ENCODE measurements at regions not wholly inside any gene's neighbourhood (a gene's known extent, or its start where the extent isn't known, plus 50 kb on each side); places are given as distances from the start of the nearest gene placed in this dataset.
A peak's percentile ranks its signal among the peaks of the same experiment; 100 is the strongest.
"Not testable (repeated sequence)": the region's sequence is repeated elsewhere in the genome, so short reads cannot be mapped to it uniquely, and the experiment has no call there.

- DNase-seq (ENCODE audit: low spot score) = no peak
Observed at GRCh38 chr5:99314721-99315120, 385.9 kb upstream of the CHD1 start.

GRCh38 chr5:99308131-99308530, 379.3 kb upstream of the CHD1 start:
- no peak for DNase-seq (ENCODE audit: low spot score)

DNA sequence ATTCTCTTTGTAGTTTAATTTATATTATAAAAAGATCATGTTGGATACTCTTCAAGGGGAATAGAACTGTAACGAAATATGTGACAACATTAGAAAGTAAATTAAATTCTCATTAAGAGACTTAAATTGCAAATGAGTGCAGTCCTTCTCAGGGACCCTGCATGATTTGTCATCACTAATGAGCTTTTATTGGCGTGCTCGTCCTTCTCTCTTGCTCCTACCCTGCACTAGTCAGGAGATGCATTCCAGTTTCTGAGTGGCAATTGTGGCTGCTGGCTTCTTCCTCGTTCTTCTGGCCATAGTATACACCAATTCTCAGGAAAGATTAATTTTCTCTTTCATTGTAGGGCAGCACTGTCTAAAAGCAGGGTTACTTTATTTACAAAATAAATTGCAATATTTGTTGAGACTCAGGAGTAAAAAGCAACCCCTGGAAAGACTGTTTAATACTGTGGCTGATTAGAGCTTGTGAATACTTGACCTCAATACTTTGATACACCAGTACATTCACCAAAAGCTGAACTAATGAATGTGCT, 376.3 kb upstream of the CHD1 start:
- no peak for DNase-seq (ENCODE audit: low spot score)

- no peak for DNase-seq (ENCODE audit: low spot score)
Observed at GRCh38 chr5:99285606-99286005, 356.8 kb upstream of the CHD1 start.

- no peak for DNase-seq (ENCODE audit: low spot score)
Observed at GRCh38 chr5:99275128-99275527, 346.3 kb upstream of the CHD1 start.

DNA sequence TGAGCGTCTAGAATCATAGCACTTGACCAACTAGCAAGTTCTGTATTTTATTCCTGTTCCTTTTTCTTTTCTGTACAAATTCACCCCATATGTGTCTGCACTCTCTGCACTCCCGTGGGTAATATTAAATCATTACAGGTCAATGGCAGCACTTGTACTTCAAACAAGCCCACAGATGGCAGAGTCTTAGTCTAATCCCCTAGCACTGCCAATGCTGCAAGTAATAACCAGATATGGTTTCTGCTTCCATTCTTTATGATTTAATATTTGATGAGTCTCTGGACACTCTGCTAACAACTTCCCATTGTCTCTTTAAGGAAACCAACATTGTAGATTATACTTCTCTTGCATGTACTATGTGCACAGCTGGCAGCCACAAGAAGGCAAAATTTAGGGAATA, 343.8 kb upstream of the CHD1 start:
- no peak for DNase-seq (ENCODE audit: low spot score)

DNA sequence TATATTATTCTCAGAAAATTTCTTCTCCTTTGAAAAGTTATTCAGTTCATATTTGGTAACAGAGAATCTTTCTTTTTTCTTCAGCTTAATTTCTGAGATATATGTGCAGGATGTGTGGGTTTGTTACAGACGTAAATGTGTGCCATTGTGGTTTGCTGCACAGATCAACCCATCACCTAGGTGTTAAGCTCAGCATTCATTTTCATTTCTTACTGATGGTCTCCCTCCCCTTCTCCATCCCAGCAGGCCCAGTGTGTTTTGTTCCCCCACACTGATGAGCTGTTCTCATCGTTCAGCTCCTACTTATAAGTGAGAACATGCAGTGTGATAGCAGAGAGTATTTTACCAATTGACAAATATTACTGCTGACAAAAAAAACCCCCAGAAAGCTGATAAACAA, 330.0 kb upstream of the CHD1 start:
- DNase-seq (ENCODE audit: low spot score) = no peak

DNA sequence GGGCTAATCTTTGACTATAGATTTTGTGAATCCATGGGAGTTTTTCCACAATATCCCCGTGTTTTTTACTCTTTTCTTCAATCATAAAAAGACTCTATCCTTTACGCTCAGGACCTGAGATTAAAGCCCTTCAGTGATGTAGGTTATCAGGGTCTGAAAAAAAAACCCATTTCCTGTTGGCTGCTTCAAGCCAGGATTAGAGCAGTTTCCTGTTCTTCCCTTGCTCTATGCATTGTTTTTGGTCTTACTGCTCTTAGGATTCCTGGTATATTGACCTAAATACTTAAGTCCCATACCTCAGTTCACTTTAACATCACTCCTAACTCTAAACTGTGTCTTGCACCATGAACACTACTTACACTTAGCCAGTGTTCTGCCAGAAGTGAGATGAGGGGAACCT, 319.3 kb upstream of the CHD1 start:
- DNase-seq (ENCODE audit: low spot score) = no peak

DNA sequence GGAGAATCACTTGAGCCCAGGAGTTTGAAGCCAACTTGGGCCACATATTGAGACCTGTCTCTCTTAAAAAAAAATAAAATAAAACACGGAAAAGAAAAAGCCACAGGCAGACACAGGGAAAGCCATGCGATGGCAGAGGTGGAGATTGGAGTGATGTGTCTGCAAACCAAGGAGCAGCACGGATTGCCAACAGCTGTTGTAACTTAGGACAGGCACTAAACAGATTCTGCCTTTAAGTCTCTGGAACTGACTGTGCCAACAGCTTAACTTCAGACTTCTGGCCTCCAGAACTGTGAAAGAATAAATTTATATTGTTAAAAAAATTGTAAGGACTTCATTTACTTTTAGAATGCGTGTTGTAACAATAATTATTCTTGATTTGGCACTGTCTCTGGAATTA, 318.5 kb upstream of the CHD1 start:
- no peak for DNase-seq (ENCODE audit: low spot score)

DNA sequence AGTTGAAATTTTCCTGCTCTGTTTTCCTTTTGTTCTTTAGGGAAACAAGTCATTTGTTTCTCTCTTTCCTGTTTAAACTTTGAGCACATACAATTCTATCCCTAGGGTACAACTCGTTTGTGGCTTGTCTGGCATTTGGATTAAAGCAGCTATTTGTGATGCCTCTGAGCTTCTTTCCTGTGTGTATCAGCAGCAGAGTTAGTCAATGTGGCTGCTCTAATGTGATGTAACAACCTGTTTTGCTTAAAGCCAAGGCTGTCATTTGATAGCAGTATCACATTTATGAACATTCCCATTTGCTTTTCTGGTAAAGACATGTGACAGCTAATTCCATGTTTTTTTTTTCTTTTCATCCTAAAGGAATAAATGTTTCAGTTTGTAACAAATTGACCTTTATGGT, 314.3 kb upstream of the CHD1 start:
- no peak for DNase-seq (ENCODE audit: low spot score)

GRCh38 chr5:99239826-99240360, 311.1 kb upstream of the CHD1 start:
- DNase-seq (ENCODE audit: low spot score) = no peak

- DNase-seq (ENCODE audit: low spot score) = peak; percentile 52
Observed at GRCh38 chr5:99191206-99191745, 262.5 kb upstream of the CHD1 start.

GRCh38 chr5:99187611-99188010, 258.8 kb upstream of the CHD1 start:
- no peak for DNase-seq (ENCODE audit: low spot score)

- DNase-seq (ENCODE audit: low spot score) = no peak
Observed at GRCh38 chr5:99179206-99179605, 250.4 kb upstream of the CHD1 start.

DNA sequence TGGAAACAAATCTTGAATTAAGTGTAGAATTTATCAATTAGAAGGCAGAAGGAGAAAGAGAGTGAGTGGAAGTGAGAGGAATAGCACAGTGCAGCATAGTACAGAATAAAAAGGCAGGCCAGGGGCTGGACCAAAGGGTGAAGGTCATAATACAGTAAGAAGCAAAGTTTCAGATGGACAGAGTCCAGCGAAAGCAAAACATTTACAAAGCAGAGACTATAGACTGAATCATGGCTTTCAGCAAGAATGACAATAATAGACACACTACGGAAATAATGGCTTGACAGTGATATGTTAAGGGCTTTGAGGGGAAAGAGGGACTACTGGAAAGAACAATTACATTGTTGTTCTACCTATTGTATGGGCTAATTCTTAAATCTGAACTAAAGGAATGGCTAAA, 249.0 kb upstream of the CHD1 start:
- no peak for DNase-seq (ENCODE audit: low spot score)

GRCh38 chr5:99176186-99176585, 247.4 kb upstream of the CHD1 start:
- no peak for DNase-seq (ENCODE audit: low spot score)

DNA sequence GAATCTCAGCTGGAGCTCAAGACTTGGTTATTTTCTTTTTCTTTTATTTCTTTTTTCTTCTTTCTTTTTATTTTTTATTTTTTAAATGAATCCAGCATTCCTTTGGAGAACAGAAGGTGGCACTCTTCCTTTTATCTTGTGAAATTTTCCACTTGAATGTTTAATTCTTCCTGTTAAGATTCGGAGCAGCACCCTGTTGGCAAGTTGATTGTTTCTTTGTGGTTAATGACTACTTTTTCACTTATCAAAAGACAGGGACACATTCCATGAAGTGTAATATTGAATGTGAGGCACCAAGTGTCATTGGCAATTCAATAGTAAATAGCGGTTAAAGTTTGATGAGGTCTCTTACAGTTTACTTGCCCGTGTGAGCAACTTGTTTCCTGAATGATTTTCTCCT, 240.5 kb upstream of the CHD1 start:
- DNase-seq (ENCODE audit: low spot score) = peak; percentile 58

DNA sequence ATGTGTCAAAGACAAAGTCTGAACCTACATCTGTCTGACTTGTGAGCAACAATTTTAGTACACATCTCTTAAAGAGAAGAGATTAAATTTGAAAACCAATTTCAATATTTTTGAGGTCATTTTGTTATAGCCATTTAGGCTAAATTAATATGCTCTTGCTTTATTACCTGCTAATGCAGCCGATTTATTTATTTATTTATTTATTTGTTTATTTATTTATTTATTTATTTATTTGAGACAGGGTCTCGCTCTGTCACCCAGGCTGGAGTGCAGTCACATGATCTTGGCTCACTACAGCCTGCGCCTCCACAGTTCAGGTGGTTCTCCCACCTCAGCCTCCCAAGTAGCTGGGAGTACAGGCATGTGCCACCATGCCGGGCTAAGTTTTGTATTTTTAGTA, 232.7 kb upstream of the CHD1 start:
- not testable (repeated sequence) for DNase-seq (ENCODE audit: low spot score)

DNA sequence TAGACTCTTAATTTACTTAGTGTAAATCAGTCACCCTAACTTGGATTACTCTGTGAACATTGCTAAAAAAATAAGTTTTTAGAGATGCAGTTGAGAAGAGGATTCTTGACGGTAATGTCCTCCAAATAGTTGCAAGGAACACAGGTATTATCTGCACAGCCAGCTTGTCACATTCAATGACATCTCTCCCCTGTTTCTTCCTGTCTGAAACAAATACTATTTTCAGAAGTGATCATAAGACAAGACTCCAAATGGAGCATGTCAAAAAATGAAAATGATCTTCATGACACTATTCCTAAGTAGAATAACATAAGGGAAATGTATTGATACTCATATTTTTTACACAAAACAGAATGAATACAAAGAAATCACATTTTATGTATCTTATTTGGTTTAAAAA, 227.9 kb upstream of the CHD1 start:
- no peak for DNase-seq (ENCODE audit: low spot score)

DNA sequence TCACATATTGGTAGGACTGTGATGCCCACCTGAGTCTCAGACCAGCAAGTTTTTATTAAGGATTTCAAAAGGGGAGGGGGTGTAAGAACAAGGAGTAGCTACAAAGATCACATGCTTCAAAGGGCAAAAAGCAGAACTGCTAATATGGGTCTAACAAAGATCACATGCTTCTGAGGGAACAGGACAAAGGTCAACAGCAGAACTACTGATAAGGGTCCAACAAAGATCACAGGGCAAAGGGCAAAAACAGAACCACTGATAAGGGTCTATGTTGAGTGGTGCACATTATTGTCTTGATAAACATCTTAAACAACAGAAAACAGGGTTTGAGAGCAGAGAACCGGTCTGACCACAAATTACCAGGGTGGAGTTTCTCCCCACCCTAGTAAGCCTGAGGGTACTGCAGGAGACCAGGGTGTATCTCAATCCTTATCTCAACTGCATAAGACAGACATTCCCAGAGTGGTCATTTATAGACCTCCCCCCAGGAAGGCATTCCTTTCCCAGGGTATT, 214.5 kb upstream of the CHD1 start:
- DNase-seq (ENCODE audit: low spot score) = not testable (repeated sequence)

DNA sequence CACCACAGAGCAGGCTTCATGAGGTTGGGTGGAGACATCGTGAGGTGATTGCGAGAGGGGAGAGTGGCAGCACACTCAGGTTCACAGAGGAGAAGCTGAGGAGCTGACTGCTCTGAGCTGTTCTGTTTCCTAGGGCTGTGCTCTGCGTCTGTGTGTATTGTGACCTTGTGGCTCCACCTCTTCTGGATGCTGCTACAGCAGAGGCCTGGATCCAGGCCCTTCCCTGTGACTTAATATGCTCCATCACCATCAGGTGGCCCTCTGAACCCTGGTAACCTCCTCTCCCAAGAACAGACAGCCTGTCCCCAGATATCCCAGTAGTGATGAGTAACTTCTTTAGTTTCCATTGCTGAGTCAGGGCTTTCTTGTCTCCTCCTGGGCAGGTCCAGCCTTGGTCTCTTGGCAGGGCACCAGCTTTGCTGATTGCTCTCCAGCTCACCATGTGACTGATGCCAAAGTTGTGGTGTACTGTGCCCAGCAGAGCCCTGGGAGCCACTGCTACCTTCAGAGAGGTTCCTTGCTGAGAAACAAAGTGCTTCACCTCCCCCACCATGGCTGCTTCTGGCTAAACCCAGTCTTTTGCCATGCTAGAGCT, 212.8 kb upstream of the CHD1 start:
- peak; percentile 37 for DNase-seq (ENCODE audit: low spot score)

DNA sequence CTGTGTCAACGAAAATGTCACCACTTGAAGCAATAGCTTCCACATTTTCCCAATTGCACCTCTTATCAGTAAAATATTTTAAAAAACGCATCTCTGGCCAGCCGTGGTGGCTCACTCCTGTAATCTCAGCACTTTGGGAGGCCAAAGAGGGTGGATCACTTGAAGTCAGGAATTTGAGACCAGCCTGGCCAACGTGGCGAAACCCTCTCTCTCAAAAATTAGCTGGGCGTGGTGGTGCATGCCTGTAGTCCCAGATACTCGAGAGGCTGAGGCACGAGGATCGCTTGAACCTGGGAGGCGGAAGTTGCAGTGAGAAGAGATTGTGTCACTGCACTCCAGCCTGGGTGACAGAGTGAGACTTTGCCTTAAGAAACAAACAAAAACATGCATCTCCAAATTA, 210.1 kb upstream of the CHD1 start:
- DNase-seq (ENCODE audit: low spot score) = no peak

GRCh38 chr5:99133921-99134320, 205.1 kb upstream of the CHD1 start:
- DNase-seq (ENCODE audit: low spot score) = no peak

Measured in RKO (cell line).